ENCODE measurements at regions not wholly inside any gene's neighbourhood (a gene's known extent, or its start where the extent isn't known, plus 50 kb on each side); places are given as distances from the start of the nearest gene placed in this dataset.

DNA sequence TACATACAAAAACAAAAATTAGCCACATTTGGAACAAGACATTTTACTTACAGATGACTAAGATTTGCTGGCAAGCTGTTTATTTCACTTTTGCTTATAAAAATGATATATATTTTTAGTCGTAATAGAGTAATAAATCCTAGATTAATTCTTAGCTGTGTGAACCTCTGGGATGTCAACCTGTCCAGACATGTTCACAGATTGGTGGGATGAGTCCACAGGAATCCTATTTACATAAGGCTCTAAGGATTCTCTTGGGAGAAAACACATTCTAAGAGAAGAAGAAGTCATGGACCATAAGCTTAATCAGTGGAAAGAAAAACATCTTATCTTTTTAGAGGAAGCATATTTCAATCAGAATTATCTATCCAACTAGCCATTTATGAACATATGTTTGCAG lies 797.4 kb downstream of the C12orf50 start:
- Histone ChIP-seq H4K8ac (replicated peaks; ENCODE audit: insufficient read length, low read depth, low read length) (no peak overlapping the region), H2BK15ac (ENCODE audit: low read depth, low read length) (no peak overlapping the region), H3K9ac (ENCODE audit: extremely low read depth, insufficient read length, low read length) (no peak overlapping the region), H3K4me2 (ENCODE audit: insufficient read depth, insufficient read length, low read length) (no peak overlapping the region), H3K27me3 (ENCODE audit: insufficient read depth, low read length) (no peaks in the 10 kb centered on the region), H4K20me1 (ENCODE audit: control insufficient read depth, insufficient read depth, insufficient read length) (no peaks in the 10 kb centered on the region), H3K18ac (ENCODE audit: insufficient read length, low read depth, low read length) (no peak overlapping the region), H3K4ac (ENCODE audit: low read depth, low read length) (no peak overlapping the region), H2BK5ac (ENCODE audit: insufficient read length, low read length) (no peak overlapping the region), H4K91ac (ENCODE audit: insufficient read length, low read depth, low read length) (no peak overlapping the region), H2BK12ac (ENCODE audit: insufficient read length, low read depth, low read length) (no peak overlapping the region), H2BK120ac (ENCODE audit: low read depth, low read length, poor library complexity, severe bottlenecking) (no peak overlapping the region), H3K27ac (ENCODE audit: insufficient read length, low read depth, low read length) (no peak overlapping the region), H4K5ac (ENCODE audit: insufficient read length, low read depth, low read length) (no peak overlapping the region), H3K79me1 (ENCODE audit: insufficient read depth, low read depth, low read length, poor library complexity, severe bottlenecking) (no peaks in the 10 kb centered on the region), H2BK20ac (ENCODE audit: low read depth, low read length, poor library complexity, severe bottlenecking) (no peak overlapping the region), H3K14ac (ENCODE audit: insufficient read depth, low read length) (no peak overlapping the region), H2AFZ (ENCODE audit: low read length) (no peak overlapping the region), H3K79me2 (ENCODE audit: insufficient read depth, low read length) (no peaks in the 10 kb centered on the region), H3K56ac (ENCODE audit: insufficient read length, low read depth, low read length) (no peak overlapping the region), H3K23me2 (ENCODE audit: insufficient read length, low read depth, low read length, poor library complexity, severe bottlenecking) (no peaks in the 10 kb centered on the region), H3K9me3 (ENCODE audit: control insufficient read depth, low read depth, low read length) (no peaks in the 10 kb centered on the region), H2AK5ac (ENCODE audit: insufficient read length, low read length) (no peak overlapping the region), H3T11ph (ENCODE audit: low read length) (no peak overlapping the region), H3K23ac (ENCODE audit: insufficient read length, low read depth, low read length) (no peak overlapping the region), H3K4me1 (ENCODE audit: insufficient read depth, low read length) (no peaks in the 10 kb centered on the region)
- H3K27ac Mint-ChIP-seq: no peak overlapping the region
- no peak for DNase-seq
- no peaks in the 10 kb centered on the region for H3K9me3 Mint-ChIP-seq
- H3K36me3 Mint-ChIP-seq (ENCODE audit: insufficient read depth in 1 of 3, low read depth in 3 of 3): no peaks in the 10 kb centered on the region
- H3K4me3 Mint-ChIP-seq: no peak overlapping the region
- TF ChIP-seq, protein P1, sequence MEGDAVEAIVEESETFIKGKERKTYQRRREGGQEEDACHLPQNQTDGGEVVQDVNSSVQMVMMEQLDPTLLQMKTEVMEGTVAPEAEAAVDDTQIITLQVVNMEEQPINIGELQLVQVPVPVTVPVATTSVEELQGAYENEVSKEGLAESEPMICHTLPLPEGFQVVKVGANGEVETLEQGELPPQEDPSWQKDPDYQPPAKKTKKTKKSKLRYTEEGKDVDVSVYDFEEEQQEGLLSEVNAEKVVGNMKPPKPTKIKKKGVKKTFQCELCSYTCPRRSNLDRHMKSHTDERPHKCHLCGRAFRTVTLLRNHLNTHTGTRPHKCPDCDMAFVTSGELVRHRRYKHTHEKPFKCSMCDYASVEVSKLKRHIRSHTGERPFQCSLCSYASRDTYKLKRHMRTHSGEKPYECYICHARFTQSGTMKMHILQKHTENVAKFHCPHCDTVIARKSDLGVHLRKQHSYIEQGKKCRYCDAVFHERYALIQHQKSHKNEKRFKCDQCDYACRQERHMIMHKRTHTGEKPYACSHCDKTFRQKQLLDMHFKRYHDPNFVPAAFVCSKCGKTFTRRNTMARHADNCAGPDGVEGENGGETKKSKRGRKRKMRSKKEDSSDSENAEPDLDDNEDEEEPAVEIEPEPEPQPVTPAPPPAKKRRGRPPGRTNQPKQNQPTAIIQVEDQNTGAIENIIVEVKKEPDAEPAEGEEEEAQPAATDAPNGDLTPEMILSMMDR (conservative IDR thresholded peaks at IDR 0.05): no peak
- H3K4me1 Mint-ChIP-seq: no peaks in the 10 kb centered on the region
- no peaks in the 10 kb centered on the region for H3K27me3 Mint-ChIP-seq (ENCODE audit: low read depth)
- WGBS (ENCODE audit: extremely low coverage, insufficient read length, low lambda C conversion rate): no CpG with 5 or more reads among the region's 1 CpG
